Activated CD4-positive, alpha-beta T cell treated with anti-CD3 and anti-CD28 coated beads for 24 hours (primary cell): ENCODE measurements at regions not wholly inside any gene's neighbourhood (a gene's known extent, or its start where the extent isn't known, plus 50 kb on each side); places are given as distances from the start of the nearest gene placed in this dataset.

Source experiments
- DNase-seq, 2 donors: peaks; one replicate each; pipeline ENCODE4 v3.0.0-alpha.2; 2020; ENCODE audit warnings: low read depth in 2 of 2

GRCh38 chr2:83786140-83786539 is 672.9 kb downstream of the SUCLG1 start:
- no peak for DNase-seq

- no peak for DNase-seq
These were observed 674.1 kb downstream of the SUCLG1 start for GRCh38 chr2:83784947-83785346.

DNA sequence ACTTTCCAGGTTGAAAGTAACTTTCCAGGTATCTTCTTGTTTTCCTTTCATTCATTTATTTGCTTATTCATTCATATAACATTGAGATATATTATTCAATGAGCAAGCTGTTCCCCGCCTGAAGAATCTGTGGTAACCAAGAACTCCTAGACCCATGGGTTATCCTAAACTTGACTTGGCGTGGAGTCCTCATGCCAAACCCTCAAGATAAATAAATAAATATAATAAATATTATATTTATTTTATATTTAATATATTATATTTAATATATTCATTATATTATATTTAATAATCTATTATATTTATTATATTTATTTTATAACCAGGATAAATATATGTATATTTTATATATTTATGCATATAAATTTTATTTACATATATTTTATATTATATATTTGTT is 674.8 kb downstream of the SUCLG1 start:
- DNase-seq: no peak

GRCh38 chr2:83782122-83782521 is 677.0 kb downstream of the SUCLG1 start:
- no peak for DNase-seq

- DNase-seq: no peak
These were observed 694.6 kb downstream of the SUCLG1 start for GRCh38 chr2:83764447-83765005.

- no peak for DNase-seq
These were observed 701.8 kb downstream of the SUCLG1 start for GRCh38 chr2:83757329-83757728.

GRCh38 chr2:83756219-83756618 is 702.9 kb downstream of the SUCLG1 start:
- no peak for DNase-seq

DNA sequence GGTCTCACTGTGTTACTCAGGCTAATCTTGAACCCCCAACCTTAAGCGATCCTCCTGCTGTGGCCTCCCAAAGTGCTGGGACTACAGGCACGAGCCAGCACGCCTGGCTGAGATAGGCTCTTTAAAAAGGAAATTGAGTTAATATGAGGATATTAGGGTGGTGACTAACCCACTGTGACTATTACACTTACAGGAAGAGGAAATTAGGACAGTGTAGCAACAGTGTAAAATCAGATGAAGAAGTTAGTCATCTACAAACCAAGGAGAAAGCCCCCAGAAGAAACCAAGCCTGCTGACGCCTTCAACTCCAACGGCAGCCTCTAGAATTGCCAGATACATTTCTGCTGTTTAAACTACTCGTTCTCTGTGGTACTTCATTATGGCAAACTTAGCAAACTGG is 711.9 kb downstream of the SUCLG1 start:
- DNase-seq: no peak

DNA sequence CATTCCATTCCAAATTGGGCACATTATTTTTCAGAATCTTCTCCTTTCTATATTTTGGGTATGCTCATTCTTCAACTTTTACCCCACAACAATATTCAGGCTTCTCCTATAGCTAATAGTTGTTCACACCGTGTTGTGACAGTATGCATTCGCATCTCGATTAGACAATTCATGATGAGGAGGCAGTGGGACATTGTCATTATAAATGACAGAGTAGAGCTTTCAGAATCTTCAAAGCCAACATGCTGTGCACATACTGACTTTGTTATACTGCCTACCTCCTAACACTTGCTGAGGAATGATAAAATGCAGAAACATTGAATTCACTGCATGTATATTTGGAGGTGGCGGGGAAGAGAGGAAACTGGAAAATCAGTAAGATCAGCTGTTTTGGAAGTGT is 714.2 kb downstream of the SUCLG1 start:
- no peak for DNase-seq

GRCh38 chr2:83742117-83742782 is 716.8 kb downstream of the SUCLG1 start:
- DNase-seq: no peak

- DNase-seq: no peak
These were observed 728.9 kb downstream of the SUCLG1 start for GRCh38 chr2:83730223-83730622.

DNA sequence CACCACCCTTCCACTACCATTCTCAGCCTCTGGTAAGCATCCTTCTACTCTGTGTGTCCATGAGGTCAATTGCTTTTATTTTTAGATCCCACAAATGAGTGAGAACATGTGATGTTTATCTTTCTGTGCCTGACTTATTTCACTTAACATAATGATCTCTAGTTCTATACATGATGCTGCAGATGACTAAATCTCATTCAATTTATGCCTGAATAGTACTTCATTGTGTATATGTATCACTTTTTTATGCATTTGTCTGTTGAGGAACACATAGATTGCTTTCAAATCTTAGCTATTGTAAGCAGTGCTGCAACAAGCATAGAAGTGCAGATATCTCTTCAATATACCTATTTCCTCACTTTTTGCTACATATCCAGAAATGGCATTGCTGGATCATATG is 733.3 kb downstream of the SUCLG1 start:
- DNase-seq: no peak

DNA sequence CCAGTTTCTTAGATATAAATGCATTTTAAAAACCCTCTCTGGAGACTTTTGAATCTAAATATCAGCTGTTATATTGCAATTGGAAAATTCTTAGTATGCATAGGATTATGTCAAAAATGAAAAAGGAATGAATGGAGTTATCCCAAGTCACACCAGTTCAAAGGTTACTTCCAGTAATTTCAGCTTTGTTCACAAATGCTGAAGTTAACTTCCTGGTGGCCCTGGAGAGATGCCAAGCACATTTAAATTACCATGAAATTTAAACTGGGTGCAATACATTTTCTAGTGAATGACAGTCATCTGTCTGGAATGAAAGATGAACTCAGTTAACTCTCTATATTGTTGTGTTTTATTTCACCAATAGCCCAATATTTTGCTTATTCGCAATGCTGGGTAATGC is 753.9 kb downstream of the SUCLG1 start:
- DNase-seq: no peak

DNA sequence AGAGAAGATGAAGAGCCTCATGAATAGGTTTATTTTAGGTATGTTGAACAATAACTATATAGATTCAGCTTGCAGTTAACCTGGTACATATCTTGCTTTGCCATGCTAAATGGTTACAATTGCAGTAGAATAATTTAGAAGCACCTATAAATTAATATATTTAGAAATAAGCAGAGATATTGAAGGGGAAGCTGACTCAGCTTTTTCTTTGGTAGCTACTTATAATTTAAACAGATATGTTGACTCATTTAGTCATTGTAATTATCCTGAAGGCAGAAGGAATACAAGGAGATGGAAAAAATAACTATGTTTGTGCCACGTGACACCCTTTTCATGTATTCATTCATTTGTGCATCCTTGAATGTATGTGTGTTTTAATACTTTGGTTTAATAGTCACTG is 755.5 kb downstream of the SUCLG1 start:
- no peak for DNase-seq

DNA sequence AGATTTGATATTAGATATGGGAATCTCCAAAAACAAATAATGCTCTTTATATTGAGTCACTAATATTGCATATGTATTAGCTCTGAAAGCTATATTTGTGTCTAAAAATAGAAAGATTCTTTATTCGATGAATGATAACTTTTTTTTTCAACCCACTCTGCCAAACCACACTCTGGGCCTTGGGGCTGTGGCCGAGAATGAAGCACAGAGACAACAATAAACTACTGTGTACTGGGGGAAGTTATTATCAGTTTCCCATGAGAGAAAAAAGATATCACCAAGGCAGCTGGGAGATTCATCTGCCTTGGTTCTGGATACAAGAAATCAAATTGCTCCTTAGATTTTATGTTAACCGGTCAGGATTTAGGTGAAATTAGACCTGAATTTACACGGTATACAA is 762.2 kb downstream of the SUCLG1 start:
- DNase-seq: no peak

DNA sequence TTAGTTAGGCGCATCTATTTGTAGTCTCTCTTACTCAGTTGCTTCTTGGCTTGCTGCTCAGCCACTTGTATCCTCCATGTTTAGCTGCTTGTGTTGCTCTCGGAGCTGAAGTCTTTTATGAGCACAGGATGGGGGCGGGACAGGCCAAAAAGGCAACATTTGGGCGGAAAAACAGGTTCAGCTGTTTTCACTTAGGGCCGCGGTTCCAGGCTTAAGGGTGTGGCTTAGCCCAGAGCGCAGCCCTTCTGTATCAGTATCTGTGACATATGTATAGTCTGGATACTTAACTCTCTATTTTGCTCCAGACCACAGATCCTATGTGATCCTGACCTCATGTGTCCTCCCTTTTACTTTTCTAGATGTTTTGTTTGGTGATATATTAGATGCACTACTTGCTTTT is 763.5 kb downstream of the SUCLG1 start:
- no peak for DNase-seq

- no peak for DNase-seq
These were observed 764.0 kb downstream of the SUCLG1 start for GRCh38 chr2:83695037-83695436.

DNA sequence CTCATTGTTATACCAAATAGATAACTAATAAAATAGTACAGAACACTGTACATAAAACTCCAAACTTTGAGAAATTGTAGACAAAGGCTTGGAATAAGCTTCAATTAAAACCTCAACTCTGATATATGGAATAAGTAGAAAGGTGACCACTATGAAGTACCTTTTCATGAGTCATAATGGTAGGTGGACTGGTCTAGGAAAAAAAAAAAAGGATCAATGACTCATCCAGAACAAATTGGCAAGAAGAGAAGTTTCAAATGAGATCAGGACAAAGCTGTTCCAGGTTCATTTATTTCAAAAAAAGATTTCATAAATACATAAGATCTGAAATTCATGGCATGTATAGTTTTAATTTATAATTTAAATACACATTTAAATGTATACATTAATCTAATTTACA is 769.7 kb downstream of the SUCLG1 start:
- no peak for DNase-seq

GRCh38 chr2:83686863-83687262 is 772.2 kb downstream of the SUCLG1 start:
- DNase-seq: no peak

DNA sequence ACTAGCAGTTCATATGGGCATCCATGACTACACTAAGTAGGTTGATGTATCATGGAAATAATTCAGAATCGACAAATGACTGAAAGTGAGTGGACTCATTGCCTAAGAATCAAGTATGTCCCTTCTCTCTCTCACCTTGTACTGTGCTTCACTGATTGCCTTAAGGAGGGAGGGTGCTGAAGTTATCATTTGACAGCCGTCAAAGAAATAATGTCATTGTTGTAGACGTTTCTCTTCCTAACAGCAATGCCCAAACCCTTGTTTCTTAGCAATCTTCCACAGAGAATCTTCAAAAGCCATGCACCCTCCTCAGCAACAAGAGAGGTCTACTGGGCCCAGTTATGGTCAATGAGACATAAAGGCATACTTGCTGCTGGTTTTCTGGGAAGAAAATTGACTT is 785.0 kb downstream of the SUCLG1 start:
- DNase-seq: no peak

GRCh38 chr2:83665894-83666293 is 793.2 kb downstream of the SUCLG1 start:
- DNase-seq: no peak

DNA sequence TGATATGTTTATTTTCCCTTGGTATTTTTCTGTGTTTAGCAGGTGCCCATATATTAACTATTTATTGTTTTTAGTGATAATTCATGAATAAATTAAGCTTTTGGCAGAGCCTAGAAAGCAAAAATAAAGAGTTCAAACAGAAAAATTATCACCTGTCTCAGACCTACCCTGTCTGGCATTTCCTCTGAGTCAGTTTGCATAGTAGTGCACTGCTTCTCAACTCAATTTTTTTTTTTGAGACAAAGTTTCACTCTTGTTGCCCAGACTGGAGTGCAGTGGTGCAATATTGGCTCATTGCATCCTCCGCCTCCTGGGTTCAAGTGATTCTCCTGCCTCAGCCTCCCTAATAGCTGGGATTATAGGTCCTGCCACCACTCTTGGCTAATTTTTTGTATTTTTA is 793.9 kb downstream of the SUCLG1 start:
- DNase-seq: no peak

DNA sequence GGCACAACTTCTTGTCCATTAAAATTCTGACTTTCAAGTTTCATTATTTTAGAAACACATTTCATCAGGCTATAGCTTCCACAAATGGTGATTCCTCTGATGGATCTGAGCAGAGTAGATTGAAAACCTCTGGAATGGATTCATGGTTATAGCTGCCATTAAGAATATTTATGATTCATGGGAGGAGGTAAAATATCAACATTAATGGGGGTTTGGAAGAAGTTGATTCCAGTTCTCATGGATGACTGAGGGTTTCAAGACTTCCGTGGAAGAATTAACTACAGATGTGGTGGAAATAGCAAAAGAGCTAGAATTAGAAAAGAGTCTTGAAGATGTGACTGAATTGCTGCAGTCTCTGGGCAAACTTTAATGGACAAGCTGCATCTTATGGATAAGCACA is 797.4 kb downstream of the SUCLG1 start:
- DNase-seq: no peak

- no peak for DNase-seq
These were observed 804.9 kb downstream of the SUCLG1 start for GRCh38 chr2:83654091-83654611.
